Osteoblast (primary cell): ENCODE measurements at regions not wholly inside any gene's neighbourhood (a gene's known extent, or its start where the extent isn't known, plus 50 kb on each side); places are given as distances from the start of the nearest gene placed in this dataset.

Experiments
- DNase-seq: peaks from one replicate; pipeline ENCODE4 v3.0.0; 2011; ENCODE audit warnings: low spot score, mixed read lengths; ENCODE audit not compliant: insufficient read length; ENCODE audit errors: missing footprints
- H2AFZ ChIP-seq: 2 replicates; pipeline ENCODE4 v1.6.0; 2011; ENCODE audit warnings: mild to moderate bottlenecking, low read length
- H3K27ac ChIP-seq: 2 replicates; pipeline ENCODE4 v1.5.1; 2011; ENCODE audit warnings: mild to moderate bottlenecking, low read depth, low read length, moderate library complexity
- H3K27me3 ChIP-seq: 2 replicates; pipeline ENCODE4 v1.6.0; 2012; ENCODE audit warnings: mild to moderate bottlenecking, control low read depth, inconsistent platforms, low read length, moderate library complexity; ENCODE audit not compliant: insufficient read depth
- H3K36me3 ChIP-seq: 2 replicates; pipeline ENCODE4 v1.5.1; 2011; ENCODE audit warnings: mild to moderate bottlenecking, low read length, control low read depth, moderate library complexity; ENCODE audit not compliant: insufficient read depth
- H3K4me1 ChIP-seq: 2 replicates; pipeline ENCODE4 v1.5.1; 2011; ENCODE audit warnings: mild to moderate bottlenecking, low read length, control low read depth, moderate library complexity; ENCODE audit not compliant: insufficient read depth
- H3K4me2 ChIP-seq: 2 replicates; pipeline ENCODE4 v1.6.0; 2011; ENCODE audit warnings: mild to moderate bottlenecking, low read length; ENCODE audit not compliant: insufficient read depth
- H3K4me3 ChIP-seq: fragments of 200-600 bp; sonication (generic); 3 replicates; pipeline ENCODE4 v1.5.1; 2012; ENCODE audit warnings: mild to moderate bottlenecking, low read length, inconsistent platforms; ENCODE audit not compliant: insufficient read depth
- H3K79me2 ChIP-seq: 2 replicates; pipeline ENCODE4 v1.6.0; 2012; ENCODE audit warnings: mild to moderate bottlenecking, low read length, control low read depth, inconsistent platforms; ENCODE audit not compliant: insufficient read depth
- H3K9me3 ChIP-seq: 2 replicates; pipeline ENCODE4 v1.5.1; 2011; ENCODE audit warnings: low read depth, low read length, control low read depth
- H4K20me1 ChIP-seq: 2 replicates; pipeline ENCODE4 v1.6.0; 2012; ENCODE audit warnings: mild to moderate bottlenecking, low read length, control low read depth; ENCODE audit not compliant: insufficient read depth
- CTCF ChIP-seq: IDR thresholded peaks from 2 replicates; pipeline ENCODE4 v1.5.1; 2011; ENCODE audit warnings: mild to moderate bottlenecking, low read depth, low read length, moderate library complexity; ENCODE audit errors: extremely low read depth

- Histone ChIP-seq H3K27ac (no peak overlapping the region), H3K4me1 (no peaks in the 10 kb centered on the region), H3K4me2 (no peak overlapping the region), H3K27me3 (peaks cover 2% of the 10 kb centered on the region), H2AFZ (no peak overlapping the region), H4K20me1 (no peaks in the 10 kb centered on the region), H3K9me3 (no peaks in the 10 kb centered on the region), H3K79me2 (no peaks in the 10 kb centered on the region), H3K36me3 (no peaks in the 10 kb centered on the region), H3K4me3 (no peak overlapping the region)
- TF ChIP-seq CTCF, result no peak
- DNase-seq, result no peak
These were observed 107.9 kb upstream of the FRMD4A start for GRCh38 chr10:14438576-14438975.

GRCh38 chr10:14438057-14438456 is 107.3 kb upstream of the FRMD4A start:
- no peaks in the 10 kb centered on the region for H3K4me1 ChIP-seq

GRCh38 chr10:14435976-14436632 is 105.4 kb upstream of the FRMD4A start:
- no peak overlapping the region for H3K4me2 ChIP-seq
- no peaks in the 10 kb centered on the region for H4K20me1 ChIP-seq
- H3K4me1 ChIP-seq, result no peaks in the 10 kb centered on the region
- TF ChIP-seq CTCF, result no peak
- H3K36me3 ChIP-seq, result no peaks in the 10 kb centered on the region
- H3K9me3 ChIP-seq, result no peaks in the 10 kb centered on the region
- no peak overlapping the region for H2AFZ ChIP-seq
- H3K27me3 ChIP-seq, result peaks cover 2% of the 10 kb centered on the region
- H3K27ac ChIP-seq, result no peak overlapping the region
- no peak for DNase-seq
- no peaks in the 10 kb centered on the region for H3K79me2 ChIP-seq
- no peak overlapping the region for H3K4me3 ChIP-seq

More at GRCh38 chr10:14438057-14438456, 107.3 kb upstream of the FRMD4A start:
- H3K79me2 ChIP-seq, result no peaks in the 10 kb centered on the region
- peaks cover 2% of the 10 kb centered on the region for H3K27me3 ChIP-seq
- H3K27ac ChIP-seq, result no peak overlapping the region
- H2AFZ ChIP-seq, result no peak overlapping the region
- no peak for DNase-seq
- no peaks in the 10 kb centered on the region for H3K36me3 ChIP-seq
- no peak for TF ChIP-seq CTCF
- no peak overlapping the region for H3K4me2 ChIP-seq
- H3K4me3 ChIP-seq, result no peak overlapping the region
- H3K9me3 ChIP-seq, result no peaks in the 10 kb centered on the region
- no peaks in the 10 kb centered on the region for H4K20me1 ChIP-seq

- Histone ChIP-seq H3K4me2 (no peak overlapping the region), H3K27me3 (peaks cover 8% of the 10 kb centered on the region), H3K4me1 (no peaks in the 10 kb centered on the region), H3K79me2 (no peaks in the 10 kb centered on the region), H4K20me1 (no peaks in the 10 kb centered on the region), H3K36me3 (no peaks in the 10 kb centered on the region), H3K9me3 (no peaks in the 10 kb centered on the region), H3K27ac (no peak overlapping the region), H3K4me3 (no peak overlapping the region), H2AFZ (no peak overlapping the region)
- TF ChIP-seq CTCF, result no peak
- DNase-seq, result no peak
These were observed 102.4 kb upstream of the FRMD4A start for GRCh38 chr10:14433147-14433546.
